ENCODE measurements at regions not wholly inside any gene's neighbourhood (a gene's known extent, or its start where the extent isn't known, plus 50 kb on each side); places are given as distances from the start of the nearest gene placed in this dataset.

GRCh38 chr14:97417331-97417730, 620.1 kb downstream of the VRK1 start (continued):
- TF ChIP-seq, protein P1, sequence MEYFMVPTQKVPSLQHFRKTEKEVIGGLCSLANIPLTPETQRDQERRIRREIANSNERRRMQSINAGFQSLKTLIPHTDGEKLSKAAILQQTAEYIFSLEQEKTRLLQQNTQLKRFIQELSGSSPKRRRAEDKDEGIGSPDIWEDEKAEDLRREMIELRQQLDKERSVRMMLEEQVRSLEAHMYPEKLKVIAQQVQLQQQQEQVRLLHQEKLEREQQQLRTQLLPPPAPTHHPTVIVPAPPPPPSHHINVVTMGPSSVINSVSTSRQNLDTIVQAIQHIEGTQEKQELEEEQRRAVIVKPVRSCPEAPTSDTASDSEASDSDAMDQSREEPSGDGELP (IDR thresholded peaks at IDR 0.05; ENCODE audit: borderline replicate concordance, low read depth) = no peak

GRCh38 chr14:97420211-97420610, 623.0 kb downstream of the VRK1 start:
- Histone ChIP-seq H3K36me3 (replicated peaks in 1 of 2; ENCODE audit: control insufficient read depth in 1 of 2, insufficient read depth in 2 of 2, low read length in 2 of 2) (no peaks in the 10 kb centered on the region), H3K4me3 (replicated peaks in 1 of 3; ENCODE audit: insufficient read depth in 1 of 3, low read depth in 2 of 3, low read length in 3 of 3) (no peak overlapping the region), H3K79me2 (ENCODE audit: insufficient read depth, low read length) (no peaks in the 10 kb centered on the region), H2AFZ (ENCODE audit: low read length) (no peak overlapping the region), H3K4me2 (ENCODE audit: low read depth, low read length) (no peak overlapping the region), H3K9ac (ENCODE audit: insufficient read depth, low read depth, low read length) (no peak overlapping the region), H3K9me3 (ENCODE audit: low read length) (no peaks in the 10 kb centered on the region), H4K20me1 (ENCODE audit: insufficient read depth, low read length) (no peaks in the 10 kb centered on the region), H3K27me3 (ENCODE audit: control insufficient read depth in 1 of 2, insufficient read depth in 2 of 2, low read length in 2 of 2) (no peaks in the 10 kb centered on the region), H3K27ac (ENCODE audit: extremely low read length, insufficient read depth, low read length) (no peak overlapping the region), H3K4me1 (ENCODE audit: insufficient read depth, low read length) (no peaks in the 10 kb centered on the region)
- 34% methylated on average over 6 of the region's 6 CpGs for WGBS (ENCODE audit: low lambda C conversion rate)
- POLR2A ChIA-PET = no interaction called here
- no peak for TF ChIP-seq ZNF788 (CRISPR knock-in tag; IDR thresholded peaks at IDR 0.05; ENCODE audit: borderline replicate concordance)
- no peak for TF ChIP-seq RBM39 (IDR thresholded peaks at IDR 0.05; ENCODE audit: low read depth, low read length, poor library complexity, severe bottlenecking)
- TF ChIP-seq ZZZ3 (CRISPR knock-in tag; IDR thresholded peaks at IDR 0.05; ENCODE audit: borderline replicate concordance) = no peak
- no peak for TF ChIP-seq NR2F6 (IDR thresholded peaks at IDR 0.05)
- TF ChIP-seq NR2F6 (CRISPR knock-in tag; IDR thresholded peaks at IDR 0.05) = no peak
- no peak for TF ChIP-seq IKZF4 (CRISPR knock-in tag; IDR thresholded peaks at IDR 0.05; ENCODE audit: borderline replicate concordance, low read depth, not compliant biosample characterization)
- no peak for TF ChIP-seq LBX2 (CRISPR knock-in tag; IDR thresholded peaks at IDR 0.05; ENCODE audit: borderline replicate concordance)
- TF ChIP-seq ZBTB21 (CRISPR knock-in tag; IDR thresholded peaks at IDR 0.05) = no peak
- TF ChIP-seq RXRA (CRISPR knock-in tag; IDR thresholded peaks at IDR 0.05) = no peak
- TF ChIP-seq RARG (CRISPR knock-in tag; IDR thresholded peaks at IDR 0.05; ENCODE audit: low read depth) = no peak
- no peak for TF ChIP-seq ZNF768 (CRISPR knock-in tag; IDR thresholded peaks at IDR 0.05)
- TF ChIP-seq ESRRA (CRISPR knock-in tag; IDR thresholded peaks at IDR 0.05; ENCODE audit: low read depth) = no peak
- no peak for TF ChIP-seq ZFYVE20 (CRISPR knock-in tag; IDR thresholded peaks at IDR 0.05; ENCODE audit: borderline replicate concordance, low read depth)
- TF ChIP-seq POLR2A (IDR thresholded peaks at IDR 0.05; ENCODE audit: insufficient read depth in 1 of 2, low read depth in 2 of 2, low read length in 2 of 2) = no peak
- TF ChIP-seq ZNF883 (CRISPR knock-in tag; IDR thresholded peaks at IDR 0.05; ENCODE audit: not compliant biosample characterization) = no peak
- TF ChIP-seq ZNF468 (CRISPR knock-in tag; IDR thresholded peaks at IDR 0.05) = no peak
- no peak for TF ChIP-seq ZNF75D (CRISPR knock-in tag; IDR thresholded peaks at IDR 0.05; ENCODE audit: borderline replicate concordance)
- ATAC-seq = no peak
- CTCF ChIA-PET (ENCODE audit: low intra/inter-chr PET ratio, low total read pairs) = no interaction called here
- no TSS peak for BruUV-seq (replicated peaks)
- in situ Hi-C loops (cut with HindIII; ENCODE audit: extremely low pct_ligation_motif_present, low pct_unique_long_range_greater_than_20kb) = no loop called here
- no peak for FAIRE-seq
- intact Hi-C loops (cut with micrococcal nuclease; ENCODE audit: unreplicated experiment) = no loop called here
- DNase-seq (ENCODE audit: low spot score) = no peak

Data from HepG2 (cell line).